Activated T-cell treated with anti-CD3 and anti-CD28 coated beads, Interleukin-2, amount 50 U/mL, for 4 hours (primary cell): ENCODE measurements at regions not wholly inside any gene's neighbourhood (a gene's known extent, or its start where the extent isn't known, plus 50 kb on each side); places are given as distances from the start of the nearest gene placed in this dataset.

Experiments
- ATAC-seq, 2 donors: fragments of 200-7000 bp; cut with Tn5 transposase; one replicate each; pipeline ENCODE4 v1.10.0; 2021
- DNase-seq: peaks from one replicate; pipeline ENCODE4 v3.0.0-alpha.2; 2020
- H3K27me3 Mint-ChIP-seq: one replicate; pipeline ENCODE4 v1.8.0; 2021; ENCODE audit warnings: low read depth, mixed read lengths
- H3K36me3 Mint-ChIP-seq: one replicate; pipeline ENCODE4 v1.8.0; 2022; ENCODE audit warnings: mixed read lengths; ENCODE audit not compliant: insufficient read depth
- H3K4me1 Mint-ChIP-seq: one replicate; pipeline ENCODE4 v1.8.0; 2021; ENCODE audit warnings: low read depth, mixed read lengths
- H3K4me3 Mint-ChIP-seq: one replicate; pipeline ENCODE4 v1.8.0; 2021; ENCODE audit warnings: mild to moderate bottlenecking, moderate library complexity, mixed read lengths
- H3K9me3 Mint-ChIP-seq: one replicate; pipeline ENCODE4 v1.8.0; 2021; ENCODE audit warnings: mixed read lengths

- Mint-ChIP-seq H3K36me3 (no peaks in the 10 kb centered on the region), H3K27me3 (peaks cover 3% of the 10 kb centered on the region), H3K4me1 (no peaks in the 10 kb centered on the region), H3K9me3 (no peaks in the 10 kb centered on the region), H3K4me3 (no peak overlapping the region)
- no peak for ATAC-seq
- DNase-seq: no peak
Observed at GRCh38 chr3:104610730-104611652, 755.7 kb upstream of the ALCAM start.

- ATAC-seq (no peak), DNase-seq (no peak)
- Mint-ChIP-seq H3K4me1 (no peaks in the 10 kb centered on the region), H3K27me3 (peaks cover 3% of the 10 kb centered on the region), H3K9me3 (no peaks in the 10 kb centered on the region), H3K4me3 (no peak overlapping the region), H3K36me3 (no peaks in the 10 kb centered on the region)
Observed at GRCh38 chr3:104612218-104612617, 754.5 kb upstream of the ALCAM start.

DNA sequence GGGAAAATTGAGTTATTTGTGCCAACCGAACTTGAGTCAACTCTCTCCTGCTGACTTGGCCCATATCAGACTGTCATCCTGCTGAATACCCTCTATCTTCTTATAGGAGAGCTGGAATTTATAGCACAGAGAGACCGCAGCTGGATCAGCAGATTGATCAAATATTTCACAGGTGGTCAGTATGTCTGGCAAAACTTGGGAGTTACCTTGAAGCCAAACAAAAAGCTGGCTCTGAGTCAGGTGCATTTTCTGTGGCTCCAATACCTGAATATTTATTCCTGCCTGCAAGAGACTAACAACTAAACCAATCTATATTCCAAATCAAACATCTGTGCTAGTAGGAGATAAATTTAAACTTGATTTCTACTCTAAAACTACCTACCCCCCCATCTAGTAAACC, 752.1 kb upstream of the ALCAM start:
- no peaks in the 10 kb centered on the region for H3K4me1 Mint-ChIP-seq
- no peak for ATAC-seq

GRCh38 chr3:104628185-104628789, 738.4 kb upstream of the ALCAM start:
- DNase-seq (no peak), ATAC-seq (no peak)
- Mint-ChIP-seq H3K4me3 (no peak overlapping the region), H3K9me3 (no peaks in the 10 kb centered on the region), H3K4me1 (no peaks in the 10 kb centered on the region), H3K36me3 (no peaks in the 10 kb centered on the region), H3K27me3 (no peaks in the 10 kb centered on the region)

More for the DNA sequence above, 752.1 kb upstream of the ALCAM start:
- DNase-seq: no peak
- Mint-ChIP-seq H3K36me3 (no peaks in the 10 kb centered on the region), H3K4me3 (no peak overlapping the region), H3K9me3 (no peaks in the 10 kb centered on the region), H3K27me3 (no peaks in the 10 kb centered on the region)

GRCh38 chr3:104629038-104629437, 737.7 kb upstream of the ALCAM start:
- Mint-ChIP-seq H3K36me3 (no peaks in the 10 kb centered on the region), H3K9me3 (no peaks in the 10 kb centered on the region), H3K27me3 (no peaks in the 10 kb centered on the region), H3K4me1 (no peaks in the 10 kb centered on the region), H3K4me3 (no peak overlapping the region)
- ATAC-seq (no peak), DNase-seq (no peak)

DNA sequence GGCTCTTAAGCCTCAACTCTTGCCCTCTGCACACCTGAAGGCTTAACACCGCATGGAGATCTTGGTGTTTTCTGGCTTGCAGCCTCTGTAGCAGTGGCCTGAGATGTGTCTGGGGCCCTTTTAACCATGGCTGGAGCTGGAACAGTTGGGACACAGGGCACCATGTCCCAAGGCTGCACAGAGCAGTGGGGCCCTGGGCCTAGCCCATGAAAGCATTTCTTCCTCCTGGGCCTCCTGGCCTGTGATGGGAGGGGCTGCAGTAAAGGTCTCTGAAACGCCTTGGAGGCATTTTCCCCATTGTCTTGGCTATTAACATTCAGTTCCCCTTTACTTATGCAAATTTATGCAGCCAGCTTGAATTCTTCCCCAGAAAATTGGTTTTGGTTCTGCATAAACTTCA, 735.5 kb upstream of the ALCAM start:
- no peaks in the 10 kb centered on the region for H3K9me3 Mint-ChIP-seq
- H3K36me3 Mint-ChIP-seq: no peaks in the 10 kb centered on the region
- DNase-seq (no peak), ATAC-seq (no peak)
- H3K4me1 Mint-ChIP-seq: no peaks in the 10 kb centered on the region
- no peak overlapping the region for H3K4me3 Mint-ChIP-seq
- no peaks in the 10 kb centered on the region for H3K27me3 Mint-ChIP-seq

GRCh38 chr3:104632521-104632920, 734.2 kb upstream of the ALCAM start:
- ATAC-seq (no peak), DNase-seq (no peak)
- Mint-ChIP-seq H3K4me3 (no peak overlapping the region), H3K4me1 (no peaks in the 10 kb centered on the region), H3K9me3 (no peaks in the 10 kb centered on the region), H3K36me3 (no peaks in the 10 kb centered on the region), H3K27me3 (no peaks in the 10 kb centered on the region)

GRCh38 chr3:104632947-104633346, 733.8 kb upstream of the ALCAM start:
- ATAC-seq: no peak
- no peak for DNase-seq
- peaks cover under 1% of the 10 kb centered on the region for H3K27me3 Mint-ChIP-seq
- no peaks in the 10 kb centered on the region for H3K36me3 Mint-ChIP-seq
- peaks cover 2% of the 10 kb centered on the region for H3K9me3 Mint-ChIP-seq
- no peaks in the 10 kb centered on the region for H3K4me1 Mint-ChIP-seq
- no peak overlapping the region for H3K4me3 Mint-ChIP-seq

DNA sequence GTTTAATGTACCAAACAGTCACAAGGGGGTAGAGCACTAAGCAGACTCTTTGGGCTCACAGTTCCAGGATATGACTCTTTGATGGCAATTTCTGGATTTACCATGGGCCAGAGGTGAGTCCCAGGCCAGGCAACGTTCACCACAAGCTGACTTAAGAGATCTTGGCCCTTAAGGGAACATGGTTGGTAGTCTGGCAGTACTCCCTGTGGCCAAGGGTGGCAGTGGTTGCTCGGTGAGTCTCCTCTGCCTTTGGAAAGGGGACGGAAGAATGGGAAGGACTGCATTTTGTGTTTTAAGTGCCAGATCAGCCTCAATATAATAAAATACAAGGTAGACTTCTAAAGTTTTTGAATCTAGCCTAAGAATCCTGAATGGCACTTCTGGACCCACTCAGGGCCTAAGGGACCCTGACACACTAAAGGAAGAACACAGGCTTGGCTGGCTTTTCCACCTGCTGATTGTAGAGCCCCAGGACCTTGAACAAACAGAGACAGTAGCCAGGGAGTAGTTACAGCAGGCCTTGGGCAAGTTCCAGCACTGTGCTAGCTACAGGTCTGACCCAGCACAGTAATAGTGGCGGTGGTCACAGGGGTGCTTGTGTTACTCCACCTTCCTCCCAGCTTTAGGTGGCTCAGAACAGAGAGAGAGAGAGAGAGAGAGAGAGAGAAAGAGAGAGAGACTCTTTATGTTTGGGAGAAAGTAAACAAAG, 730.7 kb upstream of the ALCAM start:
- ATAC-seq: no peak
- Mint-ChIP-seq H3K4me1 (no peaks in the 10 kb centered on the region), H3K36me3 (no peaks in the 10 kb centered on the region), H3K4me3 (no peak overlapping the region), H3K27me3 (peaks cover 2% of the 10 kb centered on the region), H3K9me3 (peaks cover 9% of the 10 kb centered on the region)
- DNase-seq: no peak

GRCh38 chr3:104642827-104643226, 723.9 kb upstream of the ALCAM start:
- Mint-ChIP-seq H3K36me3 (no peaks in the 10 kb centered on the region), H3K27me3 (peaks cover 2% of the 10 kb centered on the region), H3K4me1 (no peaks in the 10 kb centered on the region), H3K4me3 (no peak overlapping the region), H3K9me3 (peaks cover 8% of the 10 kb centered on the region)
- DNase-seq (no peak), ATAC-seq (no peak)

DNA sequence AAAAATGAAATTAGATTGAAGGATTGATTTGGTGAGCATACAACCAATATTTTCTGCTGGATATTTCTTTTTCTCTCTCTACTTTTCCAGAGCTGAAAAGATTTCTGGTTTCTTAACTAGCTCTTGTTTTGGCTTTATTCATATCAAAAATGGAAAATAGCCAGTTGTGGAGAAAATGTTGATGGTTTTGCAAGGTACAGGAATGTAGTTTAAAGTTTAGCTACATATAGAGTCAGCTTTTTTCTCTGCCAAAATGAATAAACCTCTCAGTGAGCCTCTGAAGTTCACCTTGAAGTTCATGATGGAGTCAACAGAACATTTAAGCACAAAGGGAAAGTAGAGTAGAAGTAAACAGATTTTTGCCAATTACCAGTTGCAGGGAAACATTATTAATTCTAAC, 720.5 kb upstream of the ALCAM start:
- H3K27me3 Mint-ChIP-seq: no peaks in the 10 kb centered on the region
- DNase-seq (no peak), ATAC-seq (no peak)
- H3K4me3 Mint-ChIP-seq: no peak overlapping the region
- H3K36me3 Mint-ChIP-seq: no peaks in the 10 kb centered on the region
- H3K4me1 Mint-ChIP-seq: no peaks in the 10 kb centered on the region
- no peaks in the 10 kb centered on the region for H3K9me3 Mint-ChIP-seq

DNA sequence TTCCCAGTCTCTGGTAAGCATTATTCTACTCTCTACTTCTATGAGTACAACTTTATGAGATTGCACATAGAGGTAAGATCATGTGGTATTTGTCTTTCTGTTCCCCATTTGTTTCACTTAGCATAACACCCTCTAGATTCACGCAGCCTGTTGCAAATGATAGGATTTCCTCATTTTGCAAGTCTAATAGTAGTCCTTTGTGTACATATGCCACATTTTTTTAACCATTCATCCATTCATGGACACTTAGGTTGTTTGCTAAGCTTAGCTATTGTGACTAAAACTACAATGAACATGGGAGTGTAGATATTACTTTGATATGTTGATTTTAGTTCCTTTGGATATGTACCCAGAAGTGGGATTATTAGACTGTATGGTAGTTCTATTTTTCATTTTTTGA, 717.9 kb upstream of the ALCAM start:
- Mint-ChIP-seq H3K4me1 (no peaks in the 10 kb centered on the region), H3K9me3 (peaks cover 6% of the 10 kb centered on the region), H3K36me3 (no peaks in the 10 kb centered on the region), H3K27me3 (no peaks in the 10 kb centered on the region), H3K4me3 (no peak overlapping the region)
- DNase-seq (no peak), ATAC-seq (no peak)

DNA sequence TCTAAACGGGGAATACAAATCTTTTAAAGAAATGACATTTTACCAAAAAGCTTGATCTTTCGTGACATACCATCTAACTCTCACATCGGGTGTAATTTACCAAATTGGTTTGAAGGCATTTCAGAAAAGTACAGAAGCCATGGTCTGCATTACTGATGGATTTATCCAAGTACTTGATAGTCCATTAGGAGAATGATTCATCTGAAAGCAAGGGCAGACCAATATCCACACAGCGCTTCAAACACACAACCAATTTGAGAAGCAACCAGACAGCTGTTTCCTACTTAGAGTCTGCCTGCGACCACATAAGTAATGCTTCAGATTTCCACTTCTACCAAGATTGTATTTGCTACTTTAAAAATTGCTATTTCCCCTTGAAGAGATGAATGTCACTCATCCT, 697.6 kb upstream of the ALCAM start:
- Mint-ChIP-seq H3K4me3 (no peak overlapping the region), H3K9me3 (no peaks in the 10 kb centered on the region), H3K36me3 (no peaks in the 10 kb centered on the region), H3K27me3 (no peaks in the 10 kb centered on the region), H3K4me1 (no peaks in the 10 kb centered on the region)
- ATAC-seq (no peak), DNase-seq (no peak)

GRCh38 chr3:104672331-104672730, 694.4 kb upstream of the ALCAM start:
- Mint-ChIP-seq H3K27me3 (no peaks in the 10 kb centered on the region), H3K4me1 (no peaks in the 10 kb centered on the region)

DNA sequence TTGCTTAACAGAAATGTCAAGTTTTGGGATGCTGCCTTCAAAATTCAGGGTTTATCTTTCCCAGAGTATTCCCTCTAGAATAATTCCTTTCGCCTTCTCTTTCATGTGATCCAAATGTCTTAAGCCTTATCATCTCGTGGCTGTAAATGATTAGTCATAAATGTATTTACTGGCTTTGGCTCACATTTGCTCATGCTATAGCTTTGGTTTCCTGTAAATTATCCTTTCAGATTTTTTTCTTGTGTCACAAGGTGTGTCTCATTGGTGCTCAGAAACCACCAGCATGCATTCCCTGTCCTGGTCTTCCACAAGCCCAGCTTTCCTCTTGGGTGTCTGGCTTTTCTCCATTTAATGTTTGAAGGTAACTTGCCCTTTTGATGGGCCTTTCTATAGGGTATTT, 692.7 kb upstream of the ALCAM start:
- H3K4me3 Mint-ChIP-seq: no peak overlapping the region
- H3K27me3 Mint-ChIP-seq: no peaks in the 10 kb centered on the region
- no peaks in the 10 kb centered on the region for H3K4me1 Mint-ChIP-seq
- DNase-seq: no peak
- no peaks in the 10 kb centered on the region for H3K36me3 Mint-ChIP-seq
- no peak for ATAC-seq
- H3K9me3 Mint-ChIP-seq: peaks cover 4% of the 10 kb centered on the region

More at GRCh38 chr3:104672331-104672730, 694.4 kb upstream of the ALCAM start:
- no peaks in the 10 kb centered on the region for H3K9me3 Mint-ChIP-seq
- ATAC-seq (no peak), DNase-seq (no peak)
- no peaks in the 10 kb centered on the region for H3K36me3 Mint-ChIP-seq
- H3K4me3 Mint-ChIP-seq: no peak overlapping the region
